Keratinocyte (primary cell): ENCODE measurements at regions not wholly inside any gene's neighbourhood (a gene's known extent, or its start where the extent isn't known, plus 50 kb on each side); places are given as distances from the start of the nearest gene placed in this dataset.

Source experiments
- EZH2 ChIP-seq: IDR thresholded peaks from one replicate; pipeline ENCODE4 v1.6.1; 2012; ENCODE audit warnings: inconsistent platforms, mild to moderate bottlenecking, low read length, moderate library complexity
- TF ChIP-seq, protein P1 (sequence below), 3 experiments: IDR thresholded peaks in 1 of 3; conservative IDR thresholded peaks in 1 of 3; optimal IDR thresholded peaks in 1 of 3; 2 replicates in 2 of 3; 3 replicates in 1 of 3; pipeline versions ENCODE3 to v1.5.1; 2011; ENCODE audit warnings: low read length in 3 of 3, mild to moderate bottlenecking in 3 of 3, moderate library complexity in 2 of 3, control low read depth in 1 of 3, inconsistent platforms in 1 of 3; ENCODE audit not compliant: insufficient read depth in 2 of 3; ENCODE audit errors: extremely low read depth in 1 of 3

GRCh38 chr2:175241691-175242090 lies 60.2 kb upstream of the ATP5MC3 start:
- TF ChIP-seq, protein P1, sequence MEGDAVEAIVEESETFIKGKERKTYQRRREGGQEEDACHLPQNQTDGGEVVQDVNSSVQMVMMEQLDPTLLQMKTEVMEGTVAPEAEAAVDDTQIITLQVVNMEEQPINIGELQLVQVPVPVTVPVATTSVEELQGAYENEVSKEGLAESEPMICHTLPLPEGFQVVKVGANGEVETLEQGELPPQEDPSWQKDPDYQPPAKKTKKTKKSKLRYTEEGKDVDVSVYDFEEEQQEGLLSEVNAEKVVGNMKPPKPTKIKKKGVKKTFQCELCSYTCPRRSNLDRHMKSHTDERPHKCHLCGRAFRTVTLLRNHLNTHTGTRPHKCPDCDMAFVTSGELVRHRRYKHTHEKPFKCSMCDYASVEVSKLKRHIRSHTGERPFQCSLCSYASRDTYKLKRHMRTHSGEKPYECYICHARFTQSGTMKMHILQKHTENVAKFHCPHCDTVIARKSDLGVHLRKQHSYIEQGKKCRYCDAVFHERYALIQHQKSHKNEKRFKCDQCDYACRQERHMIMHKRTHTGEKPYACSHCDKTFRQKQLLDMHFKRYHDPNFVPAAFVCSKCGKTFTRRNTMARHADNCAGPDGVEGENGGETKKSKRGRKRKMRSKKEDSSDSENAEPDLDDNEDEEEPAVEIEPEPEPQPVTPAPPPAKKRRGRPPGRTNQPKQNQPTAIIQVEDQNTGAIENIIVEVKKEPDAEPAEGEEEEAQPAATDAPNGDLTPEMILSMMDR (optimal IDR thresholded peaks at IDR 0.05 in 1 of 3, IDR thresholded peaks at IDR 0.05 in 1 of 3, conservative IDR thresholded peaks at IDR 0.05 in 1 of 3; ENCODE audit: extremely low read depth in 1 of 3, insufficient read depth in 2 of 3, low read length in 3 of 3) = no peak
- TF ChIP-seq EZH2 = no peak
